Thyroid gland (tissue), 4 donors: ENCODE measurements at regions not wholly inside any gene's neighbourhood (a gene's known extent, or its start where the extent isn't known, plus 50 kb on each side); places are given as distances from the start of the nearest gene placed in this dataset.

Experiments
- POLR2A ChIP-seq, 2 donors: fragments of 450-650 bp; IDR thresholded peaks; one replicate each; pipeline ENCODE4 v1.6.1; 2017; ENCODE audit warnings: antibody characterized with exemption in 2 of 2, mild to moderate bottlenecking in 2 of 2, moderate library complexity in 1 of 2
- TF ChIP-seq, protein P1 (sequence below), 6 experiments: fragments of 200-600 bp in 3 of 6; fragments of 450-650 bp in 3 of 6; sonication (generic) in 3 of 6; IDR thresholded peaks; one replicate each; pipeline ENCODE4 v1.5.1; 2016 to 2019; ENCODE audit warnings: antibody characterized with exemption in 6 of 6, mild to moderate bottlenecking in 2 of 6, inconsistent platforms in 1 of 6, moderate library complexity in 1 of 6

DNA sequence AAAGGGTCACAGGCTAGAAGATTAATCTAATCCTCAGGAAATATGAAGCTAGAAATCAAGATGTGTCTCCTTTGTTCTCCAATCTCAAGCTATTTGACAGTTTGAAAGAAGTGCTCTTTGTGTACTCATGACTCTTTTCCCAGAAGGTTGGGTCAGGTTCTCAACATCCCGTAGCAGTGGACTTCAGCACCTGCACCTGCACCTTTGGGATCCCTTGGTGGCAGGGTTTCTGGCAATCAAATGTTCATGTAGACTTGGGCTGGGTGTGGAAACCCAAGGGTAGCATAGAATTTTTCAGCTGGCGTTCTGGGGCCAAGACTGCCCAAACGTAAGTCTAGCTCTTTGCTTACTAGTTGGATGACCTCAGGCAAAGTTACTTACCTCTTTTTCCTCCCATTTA, 134.4 kb downstream of the ADRA2A start:
- TF ChIP-seq, protein P1, sequence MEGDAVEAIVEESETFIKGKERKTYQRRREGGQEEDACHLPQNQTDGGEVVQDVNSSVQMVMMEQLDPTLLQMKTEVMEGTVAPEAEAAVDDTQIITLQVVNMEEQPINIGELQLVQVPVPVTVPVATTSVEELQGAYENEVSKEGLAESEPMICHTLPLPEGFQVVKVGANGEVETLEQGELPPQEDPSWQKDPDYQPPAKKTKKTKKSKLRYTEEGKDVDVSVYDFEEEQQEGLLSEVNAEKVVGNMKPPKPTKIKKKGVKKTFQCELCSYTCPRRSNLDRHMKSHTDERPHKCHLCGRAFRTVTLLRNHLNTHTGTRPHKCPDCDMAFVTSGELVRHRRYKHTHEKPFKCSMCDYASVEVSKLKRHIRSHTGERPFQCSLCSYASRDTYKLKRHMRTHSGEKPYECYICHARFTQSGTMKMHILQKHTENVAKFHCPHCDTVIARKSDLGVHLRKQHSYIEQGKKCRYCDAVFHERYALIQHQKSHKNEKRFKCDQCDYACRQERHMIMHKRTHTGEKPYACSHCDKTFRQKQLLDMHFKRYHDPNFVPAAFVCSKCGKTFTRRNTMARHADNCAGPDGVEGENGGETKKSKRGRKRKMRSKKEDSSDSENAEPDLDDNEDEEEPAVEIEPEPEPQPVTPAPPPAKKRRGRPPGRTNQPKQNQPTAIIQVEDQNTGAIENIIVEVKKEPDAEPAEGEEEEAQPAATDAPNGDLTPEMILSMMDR (IDR thresholded peaks at IDR 0.05) = no peak
- TF ChIP-seq POLR2A (IDR thresholded peaks at IDR 0.05) = no peak
